Esophagus squamous epithelium (tissue), 4 donors: ENCODE measurements at regions not wholly inside any gene's neighbourhood (a gene's known extent, or its start where the extent isn't known, plus 50 kb on each side); places are given as distances from the start of the nearest gene placed in this dataset.

ENCODE experiments used
- CTCF ChIP-seq, 6 experiments: fragments of 450-650 bp in 4 of 6; fragments of 200-600 bp in 2 of 6; sonication (generic) in 2 of 6; IDR thresholded peaks; one replicate each; pipeline ENCODE4 v1.5.1; 2016 to 2019; ENCODE audit warnings: antibody characterized with exemption in 6 of 6, mild to moderate bottlenecking in 4 of 6, moderate library complexity in 4 of 6
- POLR2A ChIP-seq, 4 donors: fragments of 450-650 bp; IDR thresholded peaks; one replicate each; pipeline ENCODE4 v1.6.1; 2017; ENCODE audit warnings: antibody characterized with exemption in 4 of 4, mild to moderate bottlenecking in 4 of 4, moderate library complexity in 3 of 4

GRCh38 chr4:13992041-13992440, 364.5 kb upstream of the BOD1L1 start:
- TF ChIP-seq CTCF (IDR thresholded peaks at IDR 0.05): no peak
- no peak for TF ChIP-seq POLR2A (IDR thresholded peaks at IDR 0.05)
